HG03460 (cell line): ENCODE measurements at regions not wholly inside any gene's neighbourhood (a gene's known extent, or its start where the extent isn't known, plus 50 kb on each side); places are given as distances from the start of the nearest gene placed in this dataset.

Source experiments
- ATAC-seq: cut with Tn5 transposase; IDR thresholded peaks from one replicate; pipeline ENCODE4 v1.9.1; 2021; ENCODE audit not compliant: unreplicated experiment

DNA sequence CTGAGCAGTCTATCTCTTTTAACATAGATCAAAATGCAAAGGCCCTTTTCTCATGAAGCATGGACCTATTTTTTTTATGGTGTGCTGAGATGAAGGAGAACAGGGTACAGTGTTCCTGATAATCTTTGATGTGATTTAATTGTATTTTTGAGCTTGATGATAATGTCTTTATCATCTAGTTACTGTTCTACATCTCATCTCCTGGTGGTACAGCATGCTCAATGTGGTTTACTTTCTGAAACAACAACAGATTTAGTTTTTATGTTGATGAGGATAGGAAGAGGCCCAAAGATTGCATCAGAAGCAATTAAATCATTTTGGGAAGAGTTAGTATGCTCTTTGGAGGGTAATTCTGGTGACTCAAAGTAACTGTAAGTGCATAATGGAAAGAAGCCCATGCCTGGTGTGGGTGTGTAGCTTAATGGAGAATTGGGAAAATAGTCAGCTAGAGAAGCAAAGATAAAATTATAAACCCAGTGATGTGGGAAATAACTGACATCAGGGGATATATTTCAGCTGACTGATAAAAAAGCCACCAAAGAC lies 123.0 kb upstream of the KCNN2 start:
- ATAC-seq, result no peak

DNA sequence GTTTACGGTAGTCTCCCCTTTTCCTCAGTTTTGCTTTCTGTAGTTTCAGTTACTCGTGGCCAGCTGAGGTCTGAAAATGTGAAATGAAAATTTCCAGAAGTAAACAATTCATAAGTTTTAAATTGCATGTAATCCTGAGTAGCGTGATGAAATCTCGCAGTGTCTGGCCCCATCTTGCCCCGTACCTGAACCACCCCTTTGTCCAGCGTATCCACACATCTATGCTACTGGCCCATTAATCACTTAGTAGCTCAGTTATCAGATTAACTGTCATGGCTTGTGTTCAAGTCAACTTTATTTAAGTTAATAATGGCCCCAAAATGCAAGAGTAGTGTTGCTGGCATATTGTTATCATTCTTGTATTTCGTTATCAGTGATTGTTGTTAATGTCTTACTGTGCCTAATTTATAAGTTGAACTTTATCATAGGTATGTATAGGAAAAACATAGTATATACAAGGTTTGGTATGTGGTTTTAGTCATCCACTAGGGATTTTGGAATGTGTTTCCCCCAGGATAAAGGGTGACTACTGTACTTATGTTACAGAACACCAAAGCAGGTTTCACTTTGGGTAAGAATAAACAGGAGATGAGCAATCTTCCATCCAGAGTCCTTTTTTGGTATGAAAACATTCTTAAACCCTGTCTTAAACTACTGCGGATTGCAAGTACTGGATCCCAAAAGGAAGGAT lies 118.4 kb upstream of the KCNN2 start:
- no peak for ATAC-seq

DNA sequence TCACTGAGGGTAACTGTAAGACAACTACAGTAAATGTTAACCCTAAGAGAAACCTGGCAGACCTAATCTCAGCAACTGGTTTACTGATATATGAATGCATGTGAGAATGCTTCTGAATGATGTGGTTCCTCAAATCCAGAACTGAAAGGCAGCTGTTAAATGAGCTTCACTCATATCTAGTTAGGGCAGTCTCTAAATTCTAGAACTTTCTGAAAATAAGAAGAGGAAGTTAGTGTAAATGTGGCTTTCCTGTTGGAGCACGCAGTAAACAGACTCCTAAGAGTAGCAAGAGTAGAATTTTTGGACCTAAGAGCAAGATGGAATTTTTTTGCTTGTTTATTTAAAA lies 117.9 kb upstream of the KCNN2 start:
- ATAC-seq, result no peak

DNA sequence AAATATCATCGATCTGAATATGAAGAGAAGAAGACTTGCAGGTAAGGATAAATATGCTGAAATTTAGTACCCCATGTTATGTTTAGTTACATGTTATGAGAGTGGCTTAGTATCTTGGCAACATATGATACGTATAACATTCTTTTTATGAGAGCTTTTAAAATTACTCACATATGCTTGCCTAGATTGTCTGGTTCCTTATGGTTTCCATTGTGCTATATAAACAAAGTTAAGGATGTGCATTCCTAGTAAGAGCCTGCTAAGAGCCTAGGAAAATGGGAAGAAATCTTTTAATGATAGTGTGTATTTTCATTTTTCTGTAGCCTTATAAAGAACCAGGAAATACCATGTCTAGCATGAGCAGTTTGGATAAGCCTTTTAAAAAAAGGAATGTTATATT lies 112.0 kb upstream of the KCNN2 start:
- no peak for ATAC-seq

DNA sequence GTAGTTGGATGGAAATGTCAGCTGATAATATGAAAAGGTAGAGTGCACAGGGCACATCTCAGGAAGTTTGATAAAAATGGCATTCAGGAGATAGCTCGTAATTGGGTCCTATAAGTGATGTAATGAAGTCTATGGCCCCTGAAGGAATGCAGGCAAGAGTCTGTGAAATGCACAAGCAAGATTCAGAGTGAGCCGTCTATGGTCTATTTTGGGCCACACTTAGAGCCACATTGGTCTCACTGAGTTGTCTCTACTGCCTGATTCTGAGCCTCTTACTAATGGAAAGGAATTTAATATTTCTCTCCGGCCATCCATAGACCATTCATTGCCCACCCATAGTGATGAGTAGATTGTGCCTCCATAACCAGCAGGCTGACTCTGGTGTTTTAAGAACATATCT lies 111.3 kb upstream of the KCNN2 start:
- ATAC-seq, result no peak

DNA sequence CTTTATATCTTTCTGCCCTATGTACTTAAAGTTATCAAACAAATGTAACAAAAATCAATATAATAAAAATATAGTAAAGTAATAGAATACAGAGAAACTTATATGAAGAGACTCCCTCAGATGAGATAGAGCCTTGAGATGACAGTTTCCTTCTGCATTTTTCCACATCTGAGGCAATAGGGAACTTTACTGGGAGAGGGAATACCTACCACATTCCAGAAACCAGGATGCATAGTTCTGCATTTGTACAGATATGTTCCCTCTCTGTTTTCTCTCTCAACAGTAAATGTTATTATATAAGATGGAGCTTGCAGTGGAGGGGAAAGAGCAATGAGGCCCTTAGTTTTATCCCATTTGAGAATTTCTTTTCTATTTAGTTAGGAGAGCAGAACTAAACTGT lies 109.6 kb upstream of the KCNN2 start:
- no peak for ATAC-seq

DNA sequence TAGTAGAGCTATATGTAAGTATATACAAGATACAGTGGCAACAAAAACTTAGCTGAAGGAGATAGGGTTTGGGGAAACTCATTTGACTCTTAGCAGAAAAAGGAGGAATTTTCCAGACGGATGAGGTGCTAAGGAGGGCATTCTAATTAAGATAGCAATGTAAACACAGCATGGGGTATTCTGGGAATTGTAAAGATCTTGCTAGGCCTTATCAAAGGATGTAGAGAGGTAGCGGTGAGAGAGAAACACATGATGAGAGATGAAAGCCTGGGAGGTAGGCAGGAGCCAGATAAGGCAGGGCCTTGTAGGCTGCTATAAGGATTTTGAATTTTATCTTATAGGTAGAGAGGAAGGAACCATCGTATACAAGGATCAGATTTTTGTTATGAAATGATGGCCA lies 106.6 kb upstream of the KCNN2 start:
- no peak for ATAC-seq

DNA sequence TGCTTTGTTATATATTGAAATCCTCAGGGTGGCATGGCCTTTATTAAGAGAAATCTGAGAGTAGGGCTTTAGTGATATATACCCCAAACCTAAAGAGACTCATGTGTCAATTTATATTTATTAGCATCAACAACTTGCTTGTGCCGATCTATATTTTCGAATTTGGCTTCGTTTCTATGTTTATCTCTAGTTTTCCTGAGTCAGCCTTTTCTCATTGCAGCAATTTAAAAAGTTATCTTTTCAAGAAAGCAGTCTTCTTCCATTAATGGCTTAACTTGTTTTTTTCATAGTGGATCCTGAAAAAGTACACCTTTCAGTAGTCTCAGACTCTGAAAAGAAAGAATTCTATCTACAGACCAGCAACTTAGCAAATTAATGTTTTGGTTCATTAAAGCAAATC lies 99.9 kb upstream of the KCNN2 start:
- ATAC-seq, result no peak

DNA sequence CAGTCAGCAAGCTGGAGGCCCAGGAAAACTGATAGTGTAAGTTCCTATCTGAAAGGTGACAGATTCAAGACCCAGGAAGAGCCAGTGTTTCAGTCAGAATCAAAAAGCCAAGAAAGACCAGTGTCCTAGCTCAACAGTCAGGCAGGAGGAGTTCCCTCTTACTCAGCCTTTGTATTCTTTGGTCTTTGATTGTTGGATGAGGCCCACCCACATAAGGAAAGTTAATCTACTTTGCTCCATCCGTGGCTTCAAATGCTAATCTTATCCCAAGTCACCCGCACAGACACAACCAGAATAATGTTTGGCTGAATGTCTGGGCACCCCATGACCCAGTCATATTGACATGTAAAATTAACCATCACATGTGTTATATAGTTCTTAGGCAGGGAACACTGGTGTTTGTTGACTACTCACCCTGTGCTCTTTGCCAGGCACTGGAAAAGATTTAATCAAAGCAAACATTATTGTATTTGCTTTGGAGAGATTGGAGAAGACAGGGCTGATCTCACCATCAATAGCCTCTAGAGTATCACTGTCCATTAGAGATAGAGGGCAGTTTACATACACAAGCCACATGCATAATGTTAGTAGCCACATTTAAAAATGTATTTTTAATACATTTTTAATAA lies 96.3 kb upstream of the KCNN2 start:
- ATAC-seq, result no peak

DNA sequence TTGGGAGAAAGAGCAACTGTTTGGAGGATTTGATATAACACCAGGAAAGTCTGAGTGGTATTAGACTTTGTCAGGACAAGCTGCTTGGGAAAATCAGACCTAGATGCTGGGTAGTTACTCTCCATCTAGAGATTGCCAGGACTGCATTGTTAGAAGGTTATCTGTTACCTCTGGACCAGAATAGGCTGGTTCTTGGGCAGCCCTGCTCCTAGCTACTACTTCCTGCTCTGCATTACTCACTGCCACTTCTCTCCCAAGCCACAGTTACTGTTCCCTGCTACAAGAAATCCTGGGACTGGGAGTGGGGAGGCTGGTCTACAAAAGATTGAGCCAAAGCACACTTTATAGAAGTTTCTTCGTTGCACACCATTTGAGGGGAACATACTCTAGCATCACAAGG lies 95.5 kb upstream of the KCNN2 start:
- ATAC-seq, result no peak

DNA sequence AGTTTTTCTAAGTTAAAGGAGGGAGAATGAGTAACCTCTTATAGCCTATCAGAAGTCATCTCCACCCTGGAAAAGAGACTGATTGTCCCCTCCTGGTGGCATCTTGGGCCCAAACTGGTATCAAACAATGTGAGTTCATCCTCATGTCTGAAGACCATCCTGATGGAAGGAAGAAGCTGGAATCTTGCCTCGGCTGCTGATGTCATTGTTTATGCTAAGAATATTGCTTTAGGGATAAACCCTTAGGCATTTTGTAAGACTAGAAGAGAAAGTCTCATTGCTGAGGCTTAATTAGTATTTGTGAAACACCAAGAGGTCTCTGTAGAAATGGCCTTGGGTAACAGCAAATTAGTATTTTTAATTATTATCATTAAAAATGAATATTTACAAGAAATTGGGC lies 65.7 kb upstream of the KCNN2 start:
- ATAC-seq, result no peak

DNA sequence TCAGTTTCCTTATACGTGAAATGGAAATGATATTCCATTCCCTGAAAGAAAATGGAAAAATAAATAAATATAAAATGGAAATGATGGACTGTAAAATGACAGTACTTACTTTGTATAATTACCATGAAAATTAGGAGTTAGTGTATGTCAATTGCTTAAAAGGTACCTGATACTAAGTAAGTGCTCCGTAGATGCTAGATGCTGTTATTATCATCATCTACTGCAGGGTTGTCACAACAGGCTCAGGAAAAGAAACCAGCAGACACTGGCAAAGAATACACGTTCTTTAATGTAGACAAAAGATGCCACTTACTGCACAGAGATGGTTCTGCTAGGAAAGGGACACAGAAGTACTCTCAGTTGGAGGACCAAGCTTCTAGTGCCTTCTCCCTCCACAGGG lies 64.0 kb upstream of the KCNN2 start:
- no peak for ATAC-seq

DNA sequence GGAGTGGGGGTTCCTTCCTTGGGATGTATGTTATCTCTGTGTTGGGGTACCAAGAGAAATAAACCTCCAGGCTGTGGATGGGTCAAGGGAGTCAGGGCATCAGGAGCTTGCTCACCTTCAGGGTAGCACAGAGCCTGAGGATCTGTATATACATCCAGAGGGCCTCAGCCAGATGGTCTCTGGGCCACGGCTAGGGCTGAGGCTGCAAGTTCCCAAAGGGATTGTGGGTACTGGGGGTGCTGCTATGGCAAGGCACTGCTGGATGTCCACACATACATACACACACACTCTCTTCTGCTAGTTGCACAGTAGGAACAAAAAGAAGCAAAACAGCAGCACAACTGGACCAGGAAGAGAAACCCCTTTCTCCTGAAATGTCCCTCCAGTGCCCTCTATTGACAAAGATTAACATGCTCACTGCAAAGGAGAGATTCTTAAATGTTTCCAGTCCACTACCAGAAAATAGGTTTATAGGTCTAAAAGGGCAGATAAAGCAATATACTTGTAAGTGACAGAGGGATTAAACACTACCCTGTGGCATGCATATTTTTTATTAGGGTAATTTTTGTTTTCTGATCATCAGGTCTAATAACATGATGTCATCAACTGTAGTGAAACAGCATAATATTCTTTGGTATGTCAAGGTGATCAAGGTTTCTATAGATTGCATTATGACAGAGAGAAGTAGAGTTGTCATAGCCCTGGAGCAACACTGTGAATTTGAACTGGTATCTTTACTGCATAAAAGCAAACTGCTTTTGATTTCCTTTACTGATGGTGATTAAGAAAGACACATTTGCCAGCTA lies 56.3 kb upstream of the KCNN2 start:
- no peak for ATAC-seq

DNA sequence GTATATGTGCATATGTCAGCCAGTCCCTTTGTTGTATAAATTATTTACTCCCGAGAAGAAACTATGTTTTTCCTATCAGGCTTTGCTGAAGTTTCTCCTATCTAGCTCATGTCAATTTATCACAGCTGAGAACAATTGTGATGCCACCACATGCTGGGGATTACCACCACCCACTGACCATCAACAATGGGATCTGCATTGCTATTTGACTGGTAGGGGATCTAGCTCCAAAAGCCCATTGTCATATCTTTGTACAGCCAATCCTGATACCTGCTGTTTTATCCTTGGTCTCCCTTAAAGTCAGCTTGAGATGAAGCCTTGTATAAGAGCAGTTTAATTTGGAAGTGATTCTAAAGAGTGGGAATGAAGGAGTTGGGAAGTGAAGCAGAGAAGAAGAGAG lies 53.9 kb upstream of the KCNN2 start:
- no peak for ATAC-seq

DNA sequence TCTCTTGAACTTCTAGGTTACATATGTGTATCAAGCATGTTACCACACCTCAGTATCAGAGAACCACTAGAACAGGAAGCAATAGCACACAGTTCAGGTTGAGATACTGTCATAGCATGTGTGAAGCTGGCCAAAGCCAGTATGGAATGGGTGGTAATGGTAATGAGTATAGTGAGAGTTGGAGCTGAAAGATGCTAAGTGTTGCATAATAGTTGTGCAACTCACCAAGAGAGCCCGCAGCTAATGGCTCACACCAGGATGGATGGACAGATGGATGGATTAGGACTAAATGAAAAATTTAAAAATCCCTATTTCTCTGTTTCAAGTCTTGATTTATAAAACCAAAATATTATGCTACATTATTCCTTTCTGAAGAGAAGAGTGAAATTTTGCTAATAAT lies 53.4 kb upstream of the KCNN2 start:
- ATAC-seq, result no peak

DNA sequence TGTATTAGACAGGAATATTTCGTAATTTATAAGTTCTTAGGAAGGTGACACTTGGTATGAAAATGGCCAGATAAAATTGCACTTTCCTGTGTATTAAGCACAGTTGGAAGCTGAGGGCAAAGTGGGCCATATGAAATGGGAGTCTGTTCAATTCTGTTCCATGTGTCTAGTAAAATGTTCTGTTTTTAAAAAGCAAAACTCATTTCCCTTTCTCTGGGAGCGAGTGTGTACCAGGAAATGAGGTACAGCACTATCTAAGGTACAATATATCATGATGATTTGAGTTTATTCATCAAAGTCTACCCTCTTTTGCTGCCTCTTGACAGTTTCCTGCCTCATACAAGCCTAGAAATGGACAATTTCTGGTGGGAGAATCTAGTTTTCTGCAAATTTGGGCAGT lies 51.2 kb upstream of the KCNN2 start:
- ATAC-seq, result no peak

DNA sequence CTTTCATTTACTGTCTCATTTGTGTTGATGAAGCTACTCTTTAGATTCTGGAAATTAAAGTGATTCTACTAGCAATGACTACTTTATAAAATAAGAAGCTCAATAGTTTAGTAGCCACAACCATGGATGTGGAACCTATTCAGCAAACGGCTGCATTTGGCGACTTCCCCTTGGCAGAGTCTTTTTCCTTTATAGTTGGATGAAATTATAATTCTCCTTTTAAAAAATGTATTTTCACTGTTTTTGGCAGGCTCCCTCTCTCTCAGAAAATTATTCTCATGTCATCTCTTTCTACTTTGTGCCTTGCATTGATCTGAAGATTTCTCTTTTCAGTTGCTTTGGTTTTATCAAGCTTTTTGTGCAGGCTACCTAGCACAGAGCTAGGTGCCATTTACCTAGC lies 50.6 kb upstream of the KCNN2 start:
- ATAC-seq, result no peak

DNA sequence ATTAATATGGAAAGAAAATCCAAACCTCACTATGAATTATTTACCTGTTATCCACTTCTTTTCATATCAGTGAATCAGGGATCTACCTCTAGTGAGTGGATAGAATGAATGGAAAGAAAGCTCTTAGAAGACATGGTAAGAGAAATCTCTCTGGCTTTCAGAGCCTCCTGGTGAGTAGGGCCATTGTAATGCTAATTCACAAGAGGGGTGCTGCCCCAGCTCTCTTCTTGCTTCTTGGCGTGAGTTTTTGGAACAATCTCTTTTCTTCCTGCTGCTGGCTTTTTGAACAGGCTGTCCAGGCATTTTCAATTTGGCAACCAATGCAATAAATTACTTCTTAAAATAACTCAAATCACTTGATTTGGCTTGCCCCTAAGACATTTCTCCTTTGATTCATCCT lies 49.9 kb upstream of the KCNN2 start:
- ATAC-seq, result no peak
